AG09309 (cell line): ENCODE measurements at regions not wholly inside any gene's neighbourhood (a gene's known extent, or its start where the extent isn't known, plus 50 kb on each side); places are given as distances from the start of the nearest gene placed in this dataset.

ENCODE experiments used
- DNase-seq: peaks from one replicate; pipeline ENCODE4 v3.0.0-alpha.2; 2010; ENCODE audit warnings: low read depth
- H3K4me3 ChIP-seq: 2 replicates; pipeline ENCODE4 v1.5.1; 2011; ENCODE audit warnings: mild to moderate bottlenecking, low read depth, low read length, moderate library complexity; ENCODE audit not compliant: control insufficient read depth
- TF ChIP-seq, protein P1 (sequence below): IDR thresholded peaks from 2 replicates; pipeline ENCODE4 v1.5.1; 2011; ENCODE audit warnings: mild to moderate bottlenecking, low read depth, low read length, inconsistent platforms; ENCODE audit not compliant: insufficient read depth, control insufficient read depth; ENCODE audit errors: missing control alignments

DNA sequence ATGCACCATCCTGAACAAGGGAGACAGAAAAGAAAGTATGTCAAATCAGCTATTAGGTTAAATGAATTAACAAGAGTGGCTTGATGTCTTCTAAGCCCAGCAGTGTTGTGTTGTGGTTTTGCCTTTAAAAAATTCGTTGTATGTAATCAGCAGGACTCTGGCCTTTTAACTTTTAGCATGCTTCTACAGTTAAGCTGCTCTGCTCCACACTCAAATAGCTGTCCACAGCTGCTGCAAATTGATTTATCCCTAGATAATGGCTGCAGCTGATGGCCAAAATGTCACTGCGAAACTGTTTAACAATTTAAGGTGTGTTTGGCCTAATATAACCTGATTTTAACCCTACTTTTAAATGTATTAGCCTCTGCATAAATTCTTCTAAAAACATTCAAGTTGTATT lies 85.8 kb downstream of the CXXC4 start:
- TF ChIP-seq, protein P1, sequence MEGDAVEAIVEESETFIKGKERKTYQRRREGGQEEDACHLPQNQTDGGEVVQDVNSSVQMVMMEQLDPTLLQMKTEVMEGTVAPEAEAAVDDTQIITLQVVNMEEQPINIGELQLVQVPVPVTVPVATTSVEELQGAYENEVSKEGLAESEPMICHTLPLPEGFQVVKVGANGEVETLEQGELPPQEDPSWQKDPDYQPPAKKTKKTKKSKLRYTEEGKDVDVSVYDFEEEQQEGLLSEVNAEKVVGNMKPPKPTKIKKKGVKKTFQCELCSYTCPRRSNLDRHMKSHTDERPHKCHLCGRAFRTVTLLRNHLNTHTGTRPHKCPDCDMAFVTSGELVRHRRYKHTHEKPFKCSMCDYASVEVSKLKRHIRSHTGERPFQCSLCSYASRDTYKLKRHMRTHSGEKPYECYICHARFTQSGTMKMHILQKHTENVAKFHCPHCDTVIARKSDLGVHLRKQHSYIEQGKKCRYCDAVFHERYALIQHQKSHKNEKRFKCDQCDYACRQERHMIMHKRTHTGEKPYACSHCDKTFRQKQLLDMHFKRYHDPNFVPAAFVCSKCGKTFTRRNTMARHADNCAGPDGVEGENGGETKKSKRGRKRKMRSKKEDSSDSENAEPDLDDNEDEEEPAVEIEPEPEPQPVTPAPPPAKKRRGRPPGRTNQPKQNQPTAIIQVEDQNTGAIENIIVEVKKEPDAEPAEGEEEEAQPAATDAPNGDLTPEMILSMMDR, result no peak
- H3K4me3 ChIP-seq, result no peak overlapping the region
- DNase-seq, result no peak

DNA sequence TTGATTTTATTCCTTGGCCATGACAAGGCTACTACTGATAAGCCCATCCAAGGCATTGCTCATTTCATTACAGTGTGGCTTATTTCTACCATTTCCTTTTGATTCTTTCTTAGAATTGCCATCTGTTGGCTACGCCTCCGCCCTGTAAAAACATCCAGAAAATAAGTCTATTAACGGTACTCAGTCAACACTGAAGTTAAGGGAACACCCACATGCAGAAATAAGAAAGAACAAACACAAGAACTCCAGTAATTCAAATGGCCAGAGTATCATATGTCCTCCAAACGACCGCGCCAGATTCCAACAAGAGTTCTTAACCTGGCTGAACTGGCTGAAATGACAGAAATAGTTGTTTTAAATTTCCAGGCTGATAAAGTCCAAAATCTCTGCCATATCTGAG lies 90.3 kb downstream of the CXXC4 start:
- H3K4me3 ChIP-seq, result no peak overlapping the region
- no peak for DNase-seq
- TF ChIP-seq, protein P1, result no peak

DNA sequence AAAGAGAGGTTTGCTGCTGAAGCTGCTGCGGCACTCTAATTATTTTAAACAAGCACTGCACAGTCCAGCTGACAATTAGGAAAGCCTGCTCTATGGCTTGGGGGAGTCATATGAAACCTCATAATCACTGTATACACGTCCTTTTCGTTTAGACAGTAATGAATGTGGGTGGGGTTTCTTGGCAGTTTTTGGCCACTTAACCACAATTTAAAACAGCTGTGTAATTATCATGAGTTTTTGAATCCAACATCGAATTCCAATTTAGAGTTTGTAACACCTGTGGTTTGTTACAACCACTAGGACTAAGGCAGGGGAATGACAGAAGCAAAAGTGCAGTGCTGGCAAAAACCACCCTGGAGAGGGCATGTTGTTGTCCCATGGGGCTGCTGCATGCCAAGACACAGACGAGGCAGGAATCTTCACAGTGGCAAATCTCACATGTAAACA lies 99.5 kb downstream of the CXXC4 start:
- TF ChIP-seq, protein P1, result no peak
- DNase-seq, result no peak
- no peak overlapping the region for H3K4me3 ChIP-seq

DNA sequence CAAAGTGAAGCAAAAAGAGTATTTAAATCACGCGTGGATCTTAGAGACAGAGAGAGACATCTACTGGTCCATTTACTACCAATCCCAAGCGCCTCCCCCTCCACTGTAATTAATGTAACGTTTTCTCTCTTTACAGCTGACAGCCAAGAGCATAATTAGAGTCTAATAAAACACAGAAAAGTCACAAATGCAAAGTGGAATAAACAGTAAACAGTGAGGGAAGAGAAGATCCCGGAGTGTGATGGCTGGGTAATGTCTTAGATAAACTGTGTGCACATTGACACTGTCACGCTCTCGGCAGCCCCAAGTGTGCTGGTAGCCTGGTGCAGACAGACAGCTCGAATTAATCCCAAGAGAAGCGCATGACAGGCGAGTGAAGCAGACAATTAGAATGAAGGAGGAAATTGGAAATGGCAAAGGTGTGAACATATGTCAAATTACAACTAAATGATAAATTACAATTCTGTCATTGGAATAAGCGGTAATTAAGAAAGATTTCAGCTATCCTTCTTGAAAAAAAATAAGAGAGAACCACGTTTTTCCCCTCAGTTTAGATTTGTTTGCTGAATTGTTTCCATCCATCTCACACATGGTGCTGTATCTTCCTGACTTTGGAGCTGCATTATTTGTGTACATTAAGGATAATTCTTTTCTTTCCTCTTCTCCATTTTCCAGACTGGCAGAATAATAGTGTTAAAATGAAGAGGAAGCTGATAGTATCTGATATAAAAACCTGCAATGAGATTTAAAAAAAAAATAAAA lies 100.1 kb downstream of the CXXC4 start:
- no peak overlapping the region for H3K4me3 ChIP-seq
- TF ChIP-seq, protein P1, result no peak
- DNase-seq, result no peak

DNA sequence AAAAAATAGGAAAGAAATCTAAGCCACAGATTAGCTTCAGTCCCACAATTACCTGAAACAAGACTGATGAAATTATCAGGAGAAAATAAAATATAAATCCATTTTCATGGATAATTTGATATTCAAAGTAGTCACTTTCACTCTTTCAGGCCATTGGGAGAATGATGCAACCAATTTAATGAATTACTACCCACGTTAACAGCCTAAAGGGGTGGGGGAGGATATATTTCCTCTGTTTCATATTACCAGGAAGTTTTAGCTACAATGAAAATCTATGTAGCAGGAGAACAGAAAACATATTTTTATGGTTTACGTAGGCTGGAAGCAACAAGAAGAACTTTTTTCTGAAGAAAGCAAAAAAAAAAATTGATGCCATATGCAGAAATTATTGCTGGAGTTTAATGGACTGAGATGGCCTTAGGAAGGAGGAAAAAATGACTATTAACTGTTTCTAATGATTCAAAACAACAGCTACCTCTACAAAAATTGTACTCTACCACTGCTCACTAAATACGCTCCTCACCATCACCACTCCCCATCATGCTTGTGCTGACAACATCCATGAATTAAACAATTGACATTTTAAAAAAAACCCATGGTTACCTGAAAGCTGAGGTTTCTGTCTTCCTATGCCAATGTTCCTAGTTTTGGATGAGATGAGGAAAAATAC lies 100.9 kb downstream of the CXXC4 start:
- TF ChIP-seq, protein P1, result no peak
- H3K4me3 ChIP-seq, result no peak overlapping the region
- DNase-seq, result no peak

DNA sequence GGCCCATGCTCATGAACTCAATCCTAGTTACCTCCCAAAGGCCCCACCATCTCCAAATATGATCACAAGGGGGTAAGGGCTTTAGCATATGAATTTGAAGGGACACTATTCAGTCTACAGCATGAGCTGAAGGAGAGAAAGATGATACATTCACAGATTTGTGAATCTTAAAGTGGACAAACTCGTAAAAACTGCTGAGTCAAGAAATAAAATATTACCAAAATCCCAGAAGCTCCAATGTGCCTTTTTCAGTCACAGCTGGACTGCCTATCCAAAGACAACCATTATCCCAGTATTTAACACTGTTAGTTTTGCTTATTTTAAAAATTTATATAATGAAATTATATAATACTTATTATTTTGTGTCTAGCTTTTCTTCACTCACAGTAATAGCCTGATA lies 109.0 kb downstream of the CXXC4 start:
- no peak for DNase-seq
- TF ChIP-seq, protein P1, result no peak
- no peak overlapping the region for H3K4me3 ChIP-seq
